ENCODE measurements at regions not wholly inside any gene's neighbourhood (a gene's known extent, or its start where the extent isn't known, plus 50 kb on each side); places are given as distances from the start of the nearest gene placed in this dataset.
"Not testable (repeated sequence)": the region's sequence is repeated elsewhere in the genome, so short reads cannot be mapped to it uniquely, and the experiment has no call there.

- DNase-seq = no peak
These were observed 129.9 kb downstream of the NOC3L start for GRCh38 chr10:94232711-94233383.

GRCh38 chr10:94235461-94235860 is 127.3 kb downstream of the NOC3L start:
- DNase-seq = no peak

- no peak for DNase-seq
These were observed 124.6 kb downstream of the NOC3L start for GRCh38 chr10:94238006-94238617.

- no peak for DNase-seq
These were observed 123.0 kb downstream of the NOC3L start for GRCh38 chr10:94239696-94240095.

- DNase-seq = no peak
These were observed 122.2 kb downstream of the NOC3L start for GRCh38 chr10:94240491-94240890.

- no peak for DNase-seq
These were observed 121.8 kb downstream of the NOC3L start for GRCh38 chr10:94240901-94241300.

- no peak for DNase-seq
These were observed 111.6 kb downstream of the NOC3L start for GRCh38 chr10:94251098-94251497.

GRCh38 chr10:94251568-94251967 is 111.2 kb downstream of the NOC3L start:
- no peak for DNase-seq

GRCh38 chr10:94257407-94257806 is 105.3 kb downstream of the NOC3L start:
- DNase-seq = not testable (repeated sequence)

GRCh38 chr10:94260455-94260854 is 102.3 kb downstream of the NOC3L start:
- DNase-seq = no peak

GRCh38 chr10:94264085-94264484 is 98.7 kb downstream of the NOC3L start:
- DNase-seq = peak; percentile 2

- no peak for DNase-seq
These were observed 96.6 kb downstream of the NOC3L start for GRCh38 chr10:94266091-94266490.

GRCh38 chr10:94268652-94269051 is 94.1 kb downstream of the NOC3L start:
- DNase-seq = no peak

GRCh38 chr10:94274142-94274787 is 88.5 kb downstream of the NOC3L start:
- DNase-seq = no peak

- DNase-seq = no peak
These were observed 86.6 kb downstream of the NOC3L start for GRCh38 chr10:94276140-94276539.

- no peak for DNase-seq
These were observed 85.3 kb downstream of the NOC3L start for GRCh38 chr10:94277450-94277849.

GRCh38 chr10:94279835-94280709 is 82.7 kb downstream of the NOC3L start:
- DNase-seq = no peak

GRCh38 chr10:94281654-94282053 is 81.1 kb downstream of the NOC3L start:
- no peak for DNase-seq

- no peak for DNase-seq
These were observed 80.4 kb downstream of the NOC3L start for GRCh38 chr10:94282369-94282768.

All from NCI-H2029 (cell line).